GM19025 (cell line): ENCODE measurements at regions not wholly inside any gene's neighbourhood (a gene's known extent, or its start where the extent isn't known, plus 50 kb on each side); places are given as distances from the start of the nearest gene placed in this dataset.
"Not testable (repeated sequence)": the region's sequence is repeated elsewhere in the genome, so short reads cannot be mapped to it uniquely, and the experiment has no call there.

Source experiments
- ATAC-seq: cut with Tn5 transposase; IDR thresholded peaks from one replicate; pipeline ENCODE4 v1.9.1; 2021; ENCODE audit warnings: mild to moderate bottlenecking, low read depth, moderate library complexity; ENCODE audit not compliant: unreplicated experiment

GRCh38 chr5:4005335-4005734 lies 409.7 kb downstream of the IRX1 start:
- ATAC-seq, result no peak

- no peak for ATAC-seq
These were observed 411.4 kb downstream of the IRX1 start for GRCh38 chr5:4007001-4007400.

GRCh38 chr5:4011943-4012342 lies 416.3 kb downstream of the IRX1 start:
- ATAC-seq, result no peak

GRCh38 chr5:4013106-4013898 lies 417.7 kb downstream of the IRX1 start:
- no peak for ATAC-seq

GRCh38 chr5:4015709-4016108 lies 420.1 kb downstream of the IRX1 start:
- no peak for ATAC-seq

GRCh38 chr5:4017076-4017803 lies 421.6 kb downstream of the IRX1 start:
- no peak for ATAC-seq

- no peak for ATAC-seq
These were observed 422.4 kb downstream of the IRX1 start for GRCh38 chr5:4018007-4018406.

GRCh38 chr5:4019009-4019769 lies 423.6 kb downstream of the IRX1 start:
- no peak for ATAC-seq

GRCh38 chr5:4019841-4020240 lies 424.2 kb downstream of the IRX1 start:
- ATAC-seq, result no peak

- no peak for ATAC-seq
These were observed 424.8 kb downstream of the IRX1 start for GRCh38 chr5:4020400-4020799.

GRCh38 chr5:4022056-4022670 lies 426.5 kb downstream of the IRX1 start:
- ATAC-seq, result no peak

GRCh38 chr5:4023091-4023752 lies 427.6 kb downstream of the IRX1 start:
- no peak for ATAC-seq

- ATAC-seq, result no peak
These were observed 428.2 kb downstream of the IRX1 start for GRCh38 chr5:4023753-4024335.

- no peak for ATAC-seq
These were observed 431.6 kb downstream of the IRX1 start for GRCh38 chr5:4027088-4027734.

- no peak for ATAC-seq
These were observed 432.8 kb downstream of the IRX1 start for GRCh38 chr5:4028384-4028783.

- ATAC-seq, result not testable (repeated sequence)
These were observed 437.9 kb downstream of the IRX1 start for GRCh38 chr5:4033546-4033945.

- no peak for ATAC-seq
These were observed 441.2 kb downstream of the IRX1 start for GRCh38 chr5:4036861-4037260.

GRCh38 chr5:4038994-4039393 lies 443.4 kb downstream of the IRX1 start:
- ATAC-seq, result no peak

- ATAC-seq, result no peak
These were observed 446.7 kb downstream of the IRX1 start for GRCh38 chr5:4042311-4042710.
